Common myeloid progenitor, CD34-positive (primary cell): ENCODE measurements at regions not wholly inside any gene's neighbourhood (a gene's known extent, or its start where the extent isn't known, plus 50 kb on each side); places are given as distances from the start of the nearest gene placed in this dataset.

Experiments used
- CTCF ChIA-PET: fragments of 350-600 bp; sonication (Branson Sonifier 250); formaldehyde crosslinking; loops from one replicate; lab custom pipeline; 2021; ENCODE audit warnings: antibody characterized with exemption; lab: Charles Lee
- POLR2A ChIA-PET: fragments of 350-600 bp; sonication (Branson Sonifier 250); formaldehyde crosslinking; loops from one replicate; lab custom pipeline; 2021; ENCODE audit warnings: antibody characterized with exemption; lab: Charles Lee
- DNase-seq, 3 donors: peaks; one replicate each; pipeline versions ENCODE4 v3.0.0 to v3.0.0-alpha.2; 2013
- H3K27ac ChIP-seq, 2 experiments: 1 replicate in 1 of 2; 2 replicates in 1 of 2; pipeline ENCODE4 v1.7.0; 2013; ENCODE audit warnings: inconsistent platforms in 2 of 2, low read length in 2 of 2, mild to moderate bottlenecking in 2 of 2, low read depth in 1 of 2, moderate library complexity in 1 of 2; ENCODE audit not compliant: severe bottlenecking in 2 of 2, insufficient read depth in 1 of 2, poor library complexity in 1 of 2
- H3K27me3 ChIP-seq, 5 experiments: replicated peaks in 2 of 5; 1 replicate in 3 of 5; 2 replicates in 2 of 5; pipeline versions ENCODE4 v1.6.1 to v1.7.0; 2013; ENCODE audit warnings: low read length in 4 of 5, mild to moderate bottlenecking in 2 of 5, moderate library complexity in 2 of 5, inconsistent platforms in 1 of 5; ENCODE audit not compliant: insufficient read depth in 5 of 5, control insufficient read depth in 4 of 5
- H3K36me3 ChIP-seq, 4 experiments: 1 replicate in 2 of 4; 2 replicates in 2 of 4; pipeline versions ENCODE4 v1.6.1 to v1.7.0; 2013; ENCODE audit warnings: low read length in 3 of 4, control low read depth in 1 of 4, mild to moderate bottlenecking in 1 of 4; ENCODE audit not compliant: control insufficient read depth in 4 of 4, insufficient read depth in 4 of 4
- H3K4me1 ChIP-seq, 4 experiments: 1 replicate in 3 of 4; 2 replicates in 1 of 4; pipeline versions ENCODE4 v1.6.1 to v1.7.1; 2013; ENCODE audit warnings: low read length in 3 of 4, mild to moderate bottlenecking in 3 of 4, control low read depth in 1 of 4, inconsistent platforms in 1 of 4, moderate library complexity in 1 of 4; ENCODE audit not compliant: control insufficient read depth in 4 of 4, insufficient read depth in 4 of 4; ENCODE audit errors: control extremely low read depth in 1 of 4
- H3K4me3 ChIP-seq, 7 experiments: 1 replicate in 4 of 7; 2 replicates in 3 of 7; pipeline versions ENCODE4 v1.5.1 to v1.7.0; 2013; ENCODE audit warnings: mild to moderate bottlenecking in 7 of 7, low read length in 6 of 7, moderate library complexity in 6 of 7, inconsistent platforms in 2 of 7, low read depth in 2 of 7, control low read depth in 1 of 7; ENCODE audit not compliant: insufficient read depth in 4 of 7, control insufficient read depth in 1 of 7; ENCODE audit errors: extremely low read depth in 1 of 7
- H3K9me3 ChIP-seq, 5 experiments: 1 replicate in 4 of 5; 2 replicates in 1 of 5; pipeline versions ENCODE4 v1.6.1 to v1.7.1; 2013; ENCODE audit warnings: low read length in 4 of 5, mild to moderate bottlenecking in 2 of 5, inconsistent platforms in 1 of 5, low read depth in 1 of 5, moderate library complexity in 1 of 5; ENCODE audit not compliant: control insufficient read depth in 4 of 5, insufficient read depth in 2 of 5; ENCODE audit errors: control extremely low read depth in 1 of 5
- WGBS: methylation state at CpG from one replicate; pipeline ENCODE4 v1.1.5; 2013; ENCODE audit not compliant: insufficient coverage; 5-methylcytosine and 5-hydroxymethylcytosine counted together

- ChIA-PET CTCF (no interaction called here), POLR2A (no interaction called here)
- Histone ChIP-seq H3K4me3 (no peak overlapping the region), H3K27me3 (peaks cover 0 to 62% (median 7%) of the 10 kb centered on the region in 5 experiments), H3K9me3 (no peaks in the 10 kb centered on the region), H3K4me1 (no peaks in the 10 kb centered on the region), H3K36me3 (no peaks in the 10 kb centered on the region), H3K27ac (no peak overlapping the region)
- no peak for DNase-seq
- 81% methylated on average over 24 of the region's 25 CpGs for WGBS
Measured at GRCh38 chr22:49136041-49136815, 691.4 kb downstream of the BRD1 start.

DNA sequence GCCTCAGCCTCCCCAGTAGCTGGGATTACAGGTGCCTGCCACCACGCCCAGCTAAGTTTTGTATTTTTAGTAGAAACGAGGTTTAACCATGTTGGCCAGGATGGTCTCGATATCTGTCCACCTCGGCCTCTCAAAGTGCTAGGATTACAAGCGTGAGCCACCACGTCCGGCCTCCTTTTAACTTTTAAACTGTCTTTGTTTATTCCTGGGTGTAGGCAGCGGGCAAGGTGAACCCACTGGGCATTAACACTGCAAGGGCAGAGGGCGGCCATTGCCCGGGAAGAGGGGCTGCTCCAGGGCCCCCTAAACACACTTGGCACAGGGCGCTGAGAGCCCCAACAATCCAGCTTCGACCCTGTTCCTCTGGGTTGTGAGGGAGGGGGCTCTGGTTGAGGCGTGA, 693.6 kb downstream of the BRD1 start:
- CTCF ChIA-PET = interaction anchor here (0.6 kb wide), 1 partner anchor 21 kb away, joined by 3 read pairs; no protein-coding TSS in a partner anchor
- WGBS = 93% methylated on average over 12 of the region's 13 CpGs

DNA sequence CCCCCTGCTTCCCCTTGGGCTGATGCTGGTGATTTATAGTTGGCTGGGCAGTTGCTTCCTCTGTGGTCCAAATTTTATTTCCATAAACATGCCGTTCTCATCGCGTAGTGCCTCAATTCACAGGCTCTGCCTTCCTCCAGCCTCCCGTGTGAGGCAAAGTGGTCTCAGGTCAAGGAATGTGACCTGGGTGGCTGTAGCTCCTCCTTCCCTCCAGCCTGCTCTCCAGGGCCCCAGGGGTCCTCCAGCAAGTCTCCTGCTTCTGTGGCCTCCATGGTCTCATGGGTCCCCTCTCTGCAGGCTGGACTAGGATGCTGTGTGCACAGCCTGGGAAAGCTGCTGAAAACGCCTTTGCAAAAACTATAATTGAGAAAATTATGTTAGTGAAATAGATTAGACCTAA, 694.1 kb downstream of the BRD1 start:
- H3K9me3 ChIP-seq = no peaks in the 10 kb centered on the region
- no peak for DNase-seq
- no peaks in the 10 kb centered on the region for H3K4me1 ChIP-seq
- peaks cover 0 to 47% (median 7%) of the 10 kb centered on the region in 5 experiments for H3K27me3 ChIP-seq
- CTCF ChIA-PET = no interaction called here
- no peak overlapping the region for H3K27ac ChIP-seq
- POLR2A ChIA-PET = no interaction called here
- WGBS = 0% methylated on average over 4 of the region's 5 CpGs
- H3K36me3 ChIP-seq = no peaks in the 10 kb centered on the region
- H3K4me3 ChIP-seq = no peak overlapping the region

More for the DNA sequence above, 693.6 kb downstream of the BRD1 start:
- no peaks in the 10 kb centered on the region for H3K9me3 ChIP-seq
- peaks cover 0 to 47% (median 7%) of the 10 kb centered on the region in 5 experiments for H3K27me3 ChIP-seq
- H3K36me3 ChIP-seq = no peaks in the 10 kb centered on the region
- no peak for DNase-seq
- H3K4me3 ChIP-seq = no peak overlapping the region
- no peaks in the 10 kb centered on the region for H3K4me1 ChIP-seq
- POLR2A ChIA-PET = no interaction called here
- H3K27ac ChIP-seq = no peak overlapping the region

DNA sequence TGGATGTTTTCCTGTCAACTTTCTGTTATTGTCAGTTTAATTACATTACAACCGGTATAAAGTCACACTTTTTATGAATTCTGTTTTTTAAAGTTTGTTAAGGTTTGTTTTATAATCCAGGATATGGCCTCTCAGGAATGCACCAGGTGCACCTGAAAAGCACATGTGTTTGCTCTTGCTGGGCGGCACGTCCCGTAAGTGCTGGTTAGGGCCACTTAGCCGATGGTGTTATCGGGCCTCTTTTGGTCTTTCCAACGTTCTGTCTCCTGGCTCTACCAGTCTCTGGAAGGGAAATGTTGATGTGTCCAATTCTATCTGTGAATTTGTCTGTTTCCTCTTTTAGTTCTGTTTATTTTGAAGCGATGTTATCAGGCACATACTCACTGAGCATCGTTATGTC, 695.7 kb downstream of the BRD1 start:
- ChIA-PET POLR2A (no interaction called here), CTCF (no interaction called here)
- Histone ChIP-seq H3K27ac (no peak overlapping the region), H3K4me3 (no peak overlapping the region), H3K9me3 (no peaks in the 10 kb centered on the region), H3K4me1 (no peaks in the 10 kb centered on the region), H3K36me3 (no peaks in the 10 kb centered on the region), H3K27me3 (peaks cover 0 to 40% (median 7%) of the 10 kb centered on the region in 5 experiments)
- peak in 2 of 3 donors; percentile 1 to 4 for DNase-seq
- WGBS = 46% methylated on average over 6 of the region's 9 CpGs

DNA sequence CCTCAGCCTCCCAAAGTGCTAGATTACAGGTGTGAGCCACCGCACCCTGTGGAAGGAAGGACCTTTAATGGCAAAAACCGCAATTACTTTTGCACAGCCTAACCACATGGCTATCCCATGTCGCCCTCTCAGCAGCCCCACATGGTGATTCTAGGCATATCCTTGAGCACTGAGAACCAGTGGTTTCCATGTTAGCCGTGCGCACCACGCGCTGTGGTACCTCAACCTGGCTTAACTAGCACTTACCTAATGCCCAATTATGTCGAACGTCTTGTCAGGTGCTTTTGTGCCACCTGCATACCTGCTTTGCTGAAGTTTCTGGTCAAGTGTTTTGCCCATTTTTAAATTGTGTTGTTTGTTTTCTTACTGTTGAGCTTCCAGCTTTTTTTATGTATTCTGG, 697.9 kb downstream of the BRD1 start:
- Histone ChIP-seq H3K27me3 (peaks cover 0 to 29% (median 7%) of the 10 kb centered on the region in 5 experiments), H3K27ac (no peak overlapping the region), H3K36me3 (no peaks in the 10 kb centered on the region), H3K4me1 (no peaks in the 10 kb centered on the region), H3K4me3 (no peak overlapping the region), H3K9me3 (no peaks in the 10 kb centered on the region)
- POLR2A ChIA-PET = no interaction called here
- CTCF ChIA-PET = no interaction called here
- DNase-seq = no peak
- 97% methylated on average over 9 of the region's 9 CpGs for WGBS

DNA sequence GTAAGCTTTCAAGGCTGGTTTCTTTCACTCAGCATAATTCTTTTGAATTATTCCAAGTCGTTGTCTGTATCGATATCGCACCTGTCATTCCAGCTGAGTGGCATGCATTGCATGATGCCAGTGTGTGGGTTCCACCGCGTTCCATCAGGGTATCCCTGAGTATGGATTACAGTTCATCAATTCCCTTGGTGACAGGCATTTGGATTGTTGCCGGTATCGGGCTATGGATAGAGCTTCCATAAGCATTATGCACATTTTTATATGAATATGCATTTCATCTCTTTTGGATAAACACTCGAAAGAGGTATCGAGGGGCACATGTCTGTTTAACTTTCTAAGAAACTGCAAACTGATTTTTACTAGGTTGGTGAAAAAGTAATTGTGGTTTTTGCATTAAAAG, 698.8 kb downstream of the BRD1 start:
- Histone ChIP-seq H3K4me3 (no peak overlapping the region), H3K9me3 (no peaks in the 10 kb centered on the region), H3K27me3 (peaks cover 0 to 25% (median 5%) of the 10 kb centered on the region in 5 experiments), H3K4me1 (no peaks in the 10 kb centered on the region), H3K36me3 (no peaks in the 10 kb centered on the region), H3K27ac (no peak overlapping the region)
- 98% methylated on average over 5 of the region's 9 CpGs for WGBS
- ChIA-PET POLR2A (no interaction called here), CTCF (no interaction called here)
- DNase-seq = no peak

- POLR2A ChIA-PET = no interaction called here
- CTCF ChIA-PET = no interaction called here
Measured at GRCh38 chr22:49124608-49125007, 703.1 kb downstream of the BRD1 start.

More at GRCh38 chr22:49124608-49125007, 703.1 kb downstream of the BRD1 start:
- H3K4me3 ChIP-seq = no peak overlapping the region
- H3K27ac ChIP-seq = no peak overlapping the region
- no peaks in the 10 kb centered on the region for H3K4me1 ChIP-seq
- H3K9me3 ChIP-seq = peaks cover 0 to 4% (median 0%) of the 10 kb centered on the region in 5 experiments
- peaks cover 0 to 6% (median 0%) of the 10 kb centered on the region in 5 experiments for H3K27me3 ChIP-seq
- WGBS = 87% methylated on average over 5 of the region's 5 CpGs
- H3K36me3 ChIP-seq = no peaks in the 10 kb centered on the region
- DNase-seq = no peak
